ENCODE measurements at regions not wholly inside any gene's neighbourhood (a gene's known extent, or its start where the extent isn't known, plus 50 kb on each side); places are given as distances from the start of the nearest gene placed in this dataset.

GRCh38 chr10:83760142-83760541 is 379.2 kb upstream of the GHITM start (continued):
- no peak for TF ChIP-seq SIN3A (conservative IDR thresholded peaks at IDR 0.05 in 1 of 2, IDR thresholded peaks at IDR 0.05 in 1 of 2; ENCODE audit: low read depth in 1 of 2, low read length in 2 of 2)
- TF ChIP-seq YY1 (IDR thresholded peaks at IDR 0.05; ENCODE audit: low read depth, low read length) = no peak
- TF ChIP-seq TAF1 (IDR thresholded peaks at IDR 0.05; ENCODE audit: low read depth, low read length) = no peak
- peak in 1 of 2 experiments; percentile 44 for TF ChIP-seq BCL11A (IDR thresholded peaks at IDR 0.05; ENCODE audit: low read depth in 2 of 2, low read length in 2 of 2)
- no peak for TF ChIP-seq USF2 (IDR thresholded peaks at IDR 0.05; ENCODE audit: low read length)
- no peak for TF ChIP-seq GTF2F1 (IDR thresholded peaks at IDR 0.05; ENCODE audit: borderline replicate concordance, low read depth, low read length)
